ENCODE measurements at regions not wholly inside any gene's neighbourhood (a gene's known extent, or its start where the extent isn't known, plus 50 kb on each side); places are given as distances from the start of the nearest gene placed in this dataset.

DNA sequence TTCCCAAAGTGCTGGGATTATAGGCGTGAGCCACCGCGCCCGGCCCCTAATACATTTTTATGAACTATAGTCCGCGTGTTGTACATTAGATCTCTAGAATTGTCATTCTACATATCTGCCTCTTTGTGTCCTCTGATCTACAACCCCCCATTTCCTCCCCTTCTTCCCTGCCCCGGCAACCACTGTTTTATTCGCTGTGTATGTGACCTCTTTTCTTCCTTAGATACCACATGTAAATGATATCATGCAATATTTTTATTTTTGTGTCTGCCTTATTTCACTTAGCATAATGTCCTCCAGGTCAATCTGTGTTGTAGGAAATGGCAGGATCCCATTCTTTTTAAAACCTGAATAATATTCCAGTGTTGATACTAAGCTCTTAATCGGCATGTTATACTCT lies 99.5 kb upstream of the NRIP1 start:
- TF ChIP-seq POLR2A (IDR thresholded peaks at IDR 0.05; ENCODE audit: low read length) = no peak
- no peak for TF ChIP-seq GATA1 (IDR thresholded peaks at IDR 0.05; ENCODE audit: low read depth, low read length)

All from erythroblast (primary cell).